ENCODE measurements at regions not wholly inside any gene's neighbourhood (a gene's known extent, or its start where the extent isn't known, plus 50 kb on each side); places are given as distances from the start of the nearest gene placed in this dataset.

DNA sequence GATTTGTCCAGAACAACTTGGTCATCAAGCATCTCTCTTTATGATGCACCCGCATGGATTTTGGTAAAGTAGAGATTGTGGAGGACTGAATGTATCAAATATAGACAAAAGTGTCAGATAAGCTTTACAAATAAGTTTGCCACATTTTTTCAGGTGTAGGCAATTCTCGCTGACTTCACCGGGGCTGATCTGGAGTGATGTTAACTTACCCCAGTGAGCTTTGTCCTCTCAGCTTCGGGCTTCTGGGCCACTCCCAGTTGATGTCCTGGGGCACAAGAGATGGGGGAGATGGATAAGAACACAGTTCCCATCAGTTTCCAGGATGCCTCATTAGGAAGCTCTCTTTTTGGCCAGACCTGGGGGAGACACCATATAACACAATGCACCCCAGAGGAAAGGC is 117.7 kb downstream of the ETS2 start:
- no peaks in the 10 kb centered on the region for H3K36me3 ChIP-seq (replicated peaks; ENCODE audit: insufficient read depth, low read depth)
- H3K27me3 ChIP-seq = no peaks in the 10 kb centered on the region
- DNase-seq (ENCODE audit: low spot score) = no peak
- H4K20me1 ChIP-seq (ENCODE audit: insufficient read depth, poor library complexity, severe bottlenecking) = no peaks in the 10 kb centered on the region
- H3K4me3 ChIP-seq = no peak overlapping the region
- H3K27ac ChIP-seq = peak overlapping the region; percentile 78
- H3K79me2 ChIP-seq = no peaks in the 10 kb centered on the region
- no peak overlapping the region for H3K4me2 ChIP-seq
- WGBS (ENCODE audit: low lambda C conversion rate, missing lambda C conversion rate) = 69% methylated on average over 4 of the region's 4 CpGs
- no peaks in the 10 kb centered on the region for H3K9me3 ChIP-seq (ENCODE audit: low read depth)
- H3K4me1 ChIP-seq (ENCODE audit: insufficient read depth) = peaks cover 31% of the 10 kb centered on the region
- H3K9me2 ChIP-seq (replicated peaks; ENCODE audit: insufficient read depth) = no peaks in the 10 kb centered on the region
- TF ChIP-seq EZH2phosphoT487 (IDR thresholded peaks at IDR 0.05; ENCODE audit: low read depth, severe bottlenecking, unreplicated experiment) (no peak), EZH2 (IDR thresholded peaks at IDR 0.05; ENCODE audit: borderline replicate concordance) (no peak)
- TF ChIP-seq, protein P1, sequence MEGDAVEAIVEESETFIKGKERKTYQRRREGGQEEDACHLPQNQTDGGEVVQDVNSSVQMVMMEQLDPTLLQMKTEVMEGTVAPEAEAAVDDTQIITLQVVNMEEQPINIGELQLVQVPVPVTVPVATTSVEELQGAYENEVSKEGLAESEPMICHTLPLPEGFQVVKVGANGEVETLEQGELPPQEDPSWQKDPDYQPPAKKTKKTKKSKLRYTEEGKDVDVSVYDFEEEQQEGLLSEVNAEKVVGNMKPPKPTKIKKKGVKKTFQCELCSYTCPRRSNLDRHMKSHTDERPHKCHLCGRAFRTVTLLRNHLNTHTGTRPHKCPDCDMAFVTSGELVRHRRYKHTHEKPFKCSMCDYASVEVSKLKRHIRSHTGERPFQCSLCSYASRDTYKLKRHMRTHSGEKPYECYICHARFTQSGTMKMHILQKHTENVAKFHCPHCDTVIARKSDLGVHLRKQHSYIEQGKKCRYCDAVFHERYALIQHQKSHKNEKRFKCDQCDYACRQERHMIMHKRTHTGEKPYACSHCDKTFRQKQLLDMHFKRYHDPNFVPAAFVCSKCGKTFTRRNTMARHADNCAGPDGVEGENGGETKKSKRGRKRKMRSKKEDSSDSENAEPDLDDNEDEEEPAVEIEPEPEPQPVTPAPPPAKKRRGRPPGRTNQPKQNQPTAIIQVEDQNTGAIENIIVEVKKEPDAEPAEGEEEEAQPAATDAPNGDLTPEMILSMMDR (IDR thresholded peaks at IDR 0.05; ENCODE audit: poor library complexity) = no peak
- H2AFZ ChIP-seq = no peak overlapping the region

DNA sequence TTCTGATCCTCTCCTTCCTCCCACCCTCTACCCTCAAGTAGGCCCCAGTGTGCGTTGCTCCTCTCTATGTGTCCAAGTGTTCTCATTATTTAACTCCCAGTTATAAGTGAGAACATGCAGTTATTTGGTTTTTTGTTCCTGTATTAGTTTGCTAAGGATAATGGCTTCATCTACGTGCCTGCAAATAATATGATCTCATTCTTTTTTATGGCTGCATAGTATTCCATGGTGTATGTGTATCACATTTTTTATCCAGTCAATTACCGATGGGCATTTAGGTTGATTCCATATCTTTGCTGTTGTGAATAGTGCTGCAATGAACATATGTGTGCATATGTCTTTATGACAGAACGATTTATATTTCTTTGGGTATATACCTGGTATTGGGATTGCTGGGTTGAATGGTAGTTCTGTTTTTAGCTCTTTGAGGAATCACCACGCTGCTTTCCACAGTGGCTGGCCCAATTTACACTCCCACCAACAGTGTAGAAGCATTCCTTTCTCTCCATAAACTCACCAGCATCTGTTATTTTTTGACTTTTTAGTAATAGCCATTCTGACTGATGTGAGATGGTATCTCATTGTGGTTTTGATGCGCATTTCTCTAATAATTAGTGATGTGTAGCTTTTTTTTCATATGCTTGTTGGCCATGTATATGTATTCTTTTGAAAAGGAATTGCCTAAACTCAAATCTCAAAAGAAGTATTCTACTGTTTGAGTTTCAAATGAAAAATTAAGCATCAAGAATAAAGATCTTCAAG is 116.9 kb downstream of the ETS2 start:
- Histone ChIP-seq H3K27ac (peak overlapping the region; percentile 78), H3K36me3 (replicated peaks; ENCODE audit: insufficient read depth, low read depth) (no peaks in the 10 kb centered on the region), H2AFZ (no peak overlapping the region), H4K20me1 (ENCODE audit: insufficient read depth, poor library complexity, severe bottlenecking) (no peaks in the 10 kb centered on the region), H3K4me2 (no peak overlapping the region), H3K79me2 (no peaks in the 10 kb centered on the region), H3K9me2 (replicated peaks; ENCODE audit: insufficient read depth) (no peaks in the 10 kb centered on the region), H3K27me3 (no peaks in the 10 kb centered on the region), H3K4me3 (no peak overlapping the region), H3K4me1 (ENCODE audit: insufficient read depth) (peaks cover 33% of the 10 kb centered on the region), H3K9me3 (ENCODE audit: low read depth) (no peaks in the 10 kb centered on the region)
- 93% methylated on average over 6 of the region's 6 CpGs for WGBS (ENCODE audit: low lambda C conversion rate, missing lambda C conversion rate)
- TF ChIP-seq EZH2 (IDR thresholded peaks at IDR 0.05; ENCODE audit: borderline replicate concordance) = no peak
- no peak for TF ChIP-seq EZH2phosphoT487 (IDR thresholded peaks at IDR 0.05; ENCODE audit: low read depth, severe bottlenecking, unreplicated experiment)
- TF ChIP-seq, protein P1 (IDR thresholded peaks at IDR 0.05; ENCODE audit: poor library complexity) = no peak
- no peak for DNase-seq (ENCODE audit: low spot score)

GRCh38 chr21:38921511-38922251 is 116.0 kb downstream of the ETS2 start:
- WGBS (ENCODE audit: low lambda C conversion rate, missing lambda C conversion rate) = 62% methylated on average over 7 of the region's 7 CpGs
- no peak for DNase-seq (ENCODE audit: low spot score)
- no peak overlapping the region for H2AFZ ChIP-seq
- H3K4me3 ChIP-seq = no peak overlapping the region
- H3K4me1 ChIP-seq (ENCODE audit: insufficient read depth) = peaks cover 38% of the 10 kb centered on the region
- TF ChIP-seq EZH2phosphoT487 (IDR thresholded peaks at IDR 0.05; ENCODE audit: low read depth, severe bottlenecking, unreplicated experiment) (no peak), EZH2 (IDR thresholded peaks at IDR 0.05; ENCODE audit: borderline replicate concordance) (no peak)
- TF ChIP-seq, protein P1 (IDR thresholded peaks at IDR 0.05; ENCODE audit: poor library complexity) = no peak
- no peaks in the 10 kb centered on the region for H3K79me2 ChIP-seq
- H3K9me2 ChIP-seq (replicated peaks; ENCODE audit: insufficient read depth) = no peaks in the 10 kb centered on the region
- H3K27ac ChIP-seq = peak overlapping the region; percentile 78
- no peaks in the 10 kb centered on the region for H3K36me3 ChIP-seq (replicated peaks; ENCODE audit: insufficient read depth, low read depth)
- H4K20me1 ChIP-seq (ENCODE audit: insufficient read depth, poor library complexity, severe bottlenecking) = no peaks in the 10 kb centered on the region
- H3K9me3 ChIP-seq (ENCODE audit: low read depth) = no peaks in the 10 kb centered on the region
- no peak overlapping the region for H3K4me2 ChIP-seq
- no peaks in the 10 kb centered on the region for H3K27me3 ChIP-seq
